HG03135 (cell line): ENCODE measurements at regions not wholly inside any gene's neighbourhood (a gene's known extent, or its start where the extent isn't known, plus 50 kb on each side); places are given as distances from the start of the nearest gene placed in this dataset.

Experiments
- ATAC-seq: cut with Tn5 transposase; IDR thresholded peaks from one replicate; pipeline ENCODE4 v1.9.1; 2021; ENCODE audit warnings: mild to moderate bottlenecking, moderate library complexity; ENCODE audit not compliant: unreplicated experiment

- no peak for ATAC-seq
Observed at GRCh38 chr13:48761256-48761655, 107.5 kb downstream of the CYSLTR2 start.

GRCh38 chr13:48769107-48769704, 115.5 kb downstream of the CYSLTR2 start:
- ATAC-seq: peak; percentile 92

- ATAC-seq: no peak
Observed at GRCh38 chr13:48770372-48770771, 116.6 kb downstream of the CYSLTR2 start.

- no peak for ATAC-seq
Observed at GRCh38 chr13:48772908-48773307, 119.2 kb downstream of the CYSLTR2 start.

GRCh38 chr13:48773531-48774275, 120.0 kb downstream of the CYSLTR2 start:
- ATAC-seq: no peak

- ATAC-seq: no peak
Observed at GRCh38 chr13:48775285-48775684, 121.6 kb downstream of the CYSLTR2 start.

GRCh38 chr13:48775804-48776203, 122.1 kb downstream of the CYSLTR2 start:
- ATAC-seq: no peak

- no peak for ATAC-seq
Observed at GRCh38 chr13:48776401-48776800, 122.7 kb downstream of the CYSLTR2 start.

- ATAC-seq: no peak
Observed at GRCh38 chr13:48778610-48779009, 124.9 kb downstream of the CYSLTR2 start.

GRCh38 chr13:48780713-48781341, 127.1 kb downstream of the CYSLTR2 start:
- ATAC-seq: no peak

- ATAC-seq: no peak
Observed at GRCh38 chr13:48782429-48782840, 128.7 kb downstream of the CYSLTR2 start.

- ATAC-seq: no peak
Observed at GRCh38 chr13:48783181-48783630, 129.5 kb downstream of the CYSLTR2 start.

- no peak for ATAC-seq
Observed at GRCh38 chr13:48783695-48784230, 130.0 kb downstream of the CYSLTR2 start.

GRCh38 chr13:48784916-48785548, 131.3 kb downstream of the CYSLTR2 start:
- no peak for ATAC-seq

GRCh38 chr13:48790199-48790598, 136.5 kb downstream of the CYSLTR2 start:
- no peak for ATAC-seq

- no peak for ATAC-seq
Observed at GRCh38 chr13:48790966-48791365, 137.2 kb downstream of the CYSLTR2 start.

GRCh38 chr13:48797127-48797526, 143.4 kb downstream of the CYSLTR2 start:
- no peak for ATAC-seq

- no peak for ATAC-seq
Observed at GRCh38 chr13:48797761-48798160, 144.0 kb downstream of the CYSLTR2 start.

GRCh38 chr13:48798180-48798579, 144.5 kb downstream of the CYSLTR2 start:
- ATAC-seq: no peak

GRCh38 chr13:48801255-48801654, 147.5 kb downstream of the CYSLTR2 start:
- ATAC-seq: no peak
